CD4-positive, alpha-beta memory T cell (primary cell): ENCODE measurements at regions not wholly inside any gene's neighbourhood (a gene's known extent, or its start where the extent isn't known, plus 50 kb on each side); places are given as distances from the start of the nearest gene placed in this dataset.

Source experiments
- CTCF ChIA-PET: fragments of 350-600 bp; sonication (Branson Sonifier 250); formaldehyde crosslinking; loops from one replicate; lab custom pipeline; 2021; ENCODE audit warnings: inconsistent platforms; ENCODE audit not compliant: partially characterized antibody; lab: Charles Lee
- POLR2A ChIA-PET: fragments of 350-600 bp; sonication (Branson Sonifier 250); formaldehyde crosslinking; loops from one replicate; lab custom pipeline; 2021; ENCODE audit not compliant: partially characterized antibody; lab: Charles Lee
- DNase-seq, 5 donors: peaks; one replicate each; pipeline versions ENCODE4 v3.0.0 to v3.0.0-alpha.2; 2020 to 2022; ENCODE audit warnings: mixed read lengths in 1 of 5
- H3K27ac ChIP-seq: one replicate; pipeline ENCODE4 v1.7.0; 2013; ENCODE audit warnings: low read depth, low read length
- H3K27me3 ChIP-seq: 2 replicates; pipeline ENCODE4 v1.7.0; 2013; ENCODE audit warnings: mild to moderate bottlenecking, low read length, moderate library complexity; ENCODE audit not compliant: insufficient read depth
- H3K36me3 ChIP-seq: 2 replicates; pipeline ENCODE4 v1.7.0; 2013; ENCODE audit warnings: mild to moderate bottlenecking, low read length, moderate library complexity; ENCODE audit not compliant: insufficient read depth
- H3K4me1 ChIP-seq: 2 replicates; pipeline ENCODE4 v1.7.0; 2013; ENCODE audit warnings: mild to moderate bottlenecking, low read length, moderate library complexity; ENCODE audit not compliant: insufficient read depth
- H3K4me3 ChIP-seq, 2 donors: one replicate each; pipeline ENCODE4 v1.7.0; 2013; ENCODE audit warnings: low read length in 2 of 2, mild to moderate bottlenecking in 1 of 2
- H3K9me3 ChIP-seq, 2 donors: one replicate each; pipeline ENCODE4 v1.7.0; 2013; ENCODE audit warnings: low read length in 2 of 2, control low read depth in 1 of 2; ENCODE audit not compliant: control insufficient read depth in 1 of 2
- H3K27ac Mint-ChIP-seq, 7 donors: one replicate each; pipeline ENCODE4 v1.8.0; 2020 to 2021; ENCODE audit warnings: mixed read lengths in 7 of 7, mild to moderate bottlenecking in 6 of 7, inconsistent platforms in 3 of 7, moderate library complexity in 3 of 7
- H3K27me3 Mint-ChIP-seq, 2 donors: one replicate each; pipeline ENCODE4 v1.8.0; 2020 to 2021; ENCODE audit warnings: mixed read lengths in 2 of 2
- H3K36me3 Mint-ChIP-seq, 2 donors: one replicate each; pipeline ENCODE4 v1.8.0; 2020 to 2021; ENCODE audit warnings: mixed read lengths in 2 of 2, inconsistent platforms in 1 of 2, mild to moderate bottlenecking in 1 of 2
- H3K4me1 Mint-ChIP-seq, 4 donors: one replicate each; pipeline ENCODE4 v1.8.0; 2020 to 2021; ENCODE audit warnings: mixed read lengths in 4 of 4, mild to moderate bottlenecking in 1 of 4
- H3K4me3 Mint-ChIP-seq, 8 donors: one replicate each; pipeline ENCODE4 v1.8.0; 2020 to 2021; ENCODE audit warnings: mixed read lengths in 8 of 8, mild to moderate bottlenecking in 7 of 8, moderate library complexity in 6 of 8, inconsistent platforms in 3 of 8
- H3K9me3 Mint-ChIP-seq, 8 donors: one replicate each; pipeline ENCODE4 v1.8.0; 2020 to 2021; ENCODE audit warnings: mixed read lengths in 8 of 8, mild to moderate bottlenecking in 5 of 8, inconsistent platforms in 3 of 8, moderate library complexity in 1 of 8
- intact Hi-C: fragments of 100-400 bp; cut with micrococcal nuclease; formaldehyde crosslinking; loops from one replicate; pipeline ENCODE4 v1.15.1; 2023

DNA sequence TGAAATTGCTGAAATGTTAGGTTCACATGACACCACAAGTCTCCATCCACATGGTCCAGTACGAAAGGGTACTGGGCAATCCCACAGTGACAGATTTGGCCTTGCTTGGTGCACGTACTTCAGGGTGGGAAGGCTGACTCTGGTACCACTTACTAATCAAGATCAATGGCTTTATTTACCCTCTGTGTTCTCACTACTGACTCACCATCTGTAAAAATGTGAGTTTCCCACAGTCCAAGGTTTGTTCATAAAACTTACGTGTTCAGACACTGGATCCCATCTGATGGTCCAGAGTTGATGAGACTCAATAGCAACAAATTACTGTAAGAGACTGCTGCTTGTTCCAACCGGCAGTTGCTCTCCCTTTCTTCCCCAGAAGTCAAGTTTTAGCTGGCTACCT is 231.7 kb downstream of the LMX1A start:
- H3K9me3 ChIP-seq: no peaks in the 10 kb centered on the region
- no peak overlapping the region for H3K4me3 Mint-ChIP-seq
- peaks cover 0 to 2% (median 0%) of the 10 kb centered on the region in 8 donors for H3K9me3 Mint-ChIP-seq
- H3K27me3 ChIP-seq: no peaks in the 10 kb centered on the region
- H3K4me1 ChIP-seq: no peaks in the 10 kb centered on the region
- DNase-seq: no peak
- no peaks in the 10 kb centered on the region for H3K4me1 Mint-ChIP-seq
- no peak overlapping the region for H3K4me3 ChIP-seq
- no peaks in the 10 kb centered on the region for H3K36me3 Mint-ChIP-seq
- POLR2A ChIA-PET: no interaction called here
- peaks cover 0 to 2% of the 10 kb centered on the region in 2 donors for H3K27me3 Mint-ChIP-seq
- no peak overlapping the region for H3K27ac Mint-ChIP-seq
- intact Hi-C loops: no loop called here
- CTCF ChIA-PET: no interaction called here
- H3K36me3 ChIP-seq: no peaks in the 10 kb centered on the region
- no peak overlapping the region for H3K27ac ChIP-seq

DNA sequence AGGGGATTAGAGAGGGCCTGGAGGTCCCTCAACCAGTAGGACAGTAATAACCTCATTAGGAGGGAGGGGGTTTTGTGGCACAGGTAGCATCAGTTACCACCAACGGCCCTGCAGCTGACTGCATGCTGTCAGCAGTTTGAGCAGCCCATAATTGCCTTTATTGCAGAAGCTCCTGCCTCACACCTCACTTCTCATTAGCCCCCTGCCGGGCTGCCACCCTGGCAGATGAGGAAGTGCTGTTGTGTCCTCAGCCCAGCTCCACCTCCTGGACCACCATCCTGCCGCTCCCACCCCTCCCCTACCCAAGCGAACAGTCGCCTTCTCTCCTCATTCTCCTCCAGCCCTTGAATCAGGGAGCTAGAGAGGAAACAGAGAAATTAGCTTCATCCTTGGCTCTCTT is 237.4 kb downstream of the LMX1A start:
- CTCF ChIA-PET: no interaction called here
- H3K27ac ChIP-seq: no peak overlapping the region

DNA sequence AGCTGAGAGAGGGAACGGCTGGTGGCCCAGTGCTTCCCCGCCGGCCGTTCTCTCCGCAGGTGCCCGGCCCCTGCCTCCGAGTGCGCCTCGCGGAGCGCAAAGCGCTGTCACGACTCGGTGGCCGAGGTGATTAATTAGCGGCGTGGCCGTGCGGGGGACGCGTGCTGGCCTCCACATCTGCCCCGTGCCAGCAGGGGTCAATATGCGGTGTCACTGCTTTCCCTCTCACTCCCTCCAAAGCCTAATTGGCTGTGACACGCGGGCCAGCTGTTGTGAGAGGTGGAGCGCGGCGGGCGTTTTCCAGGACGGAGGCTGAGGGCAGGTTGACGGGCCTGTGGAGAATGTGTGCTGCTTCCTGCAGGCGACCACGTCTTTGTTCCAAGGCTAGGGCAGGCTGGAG is 239.0 kb downstream of the LMX1A start:
- Histone ChIP-seq H3K9me3 (no peaks in the 10 kb centered on the region), H3K27ac (no peak overlapping the region), H3K36me3 (no peaks in the 10 kb centered on the region), H3K27me3 (peaks cover 3% of the 10 kb centered on the region), H3K4me3 (no peak overlapping the region), H3K4me1 (no peaks in the 10 kb centered on the region)
- ChIA-PET CTCF (no interaction called here), POLR2A (no interaction called here)
- Mint-ChIP-seq H3K4me1 (peaks cover 0 to 1% (median 0%) of the 10 kb centered on the region in 4 donors), H3K4me3 (no peak overlapping the region), H3K27ac (no peak overlapping the region), H3K27me3 (peaks cover 12 to 25% of the 10 kb centered on the region in 2 donors), H3K9me3 (peaks cover 0 to 5% (median 0%) of the 10 kb centered on the region in 8 donors), H3K36me3 (no peaks in the 10 kb centered on the region)
- DNase-seq: no peak
- intact Hi-C loops: no loop called here

More for the DNA sequence above, 237.4 kb downstream of the LMX1A start:
- no peaks in the 10 kb centered on the region for H3K36me3 ChIP-seq
- H3K27me3 ChIP-seq: peaks cover under 1% of the 10 kb centered on the region
- no peak overlapping the region for H3K4me3 Mint-ChIP-seq
- H3K9me3 ChIP-seq: no peaks in the 10 kb centered on the region
- H3K36me3 Mint-ChIP-seq: no peaks in the 10 kb centered on the region
- intact Hi-C loops: no loop called here
- POLR2A ChIA-PET: no interaction called here
- no peaks in the 10 kb centered on the region for H3K4me1 ChIP-seq
- H3K27me3 Mint-ChIP-seq: peaks cover 14 to 25% of the 10 kb centered on the region in 2 donors
- peaks cover 0 to 6% (median 0%) of the 10 kb centered on the region in 8 donors for H3K9me3 Mint-ChIP-seq
- H3K4me1 Mint-ChIP-seq: peaks cover 0 to 1% (median 0%) of the 10 kb centered on the region in 4 donors
- H3K27ac Mint-ChIP-seq: no peak overlapping the region
- DNase-seq: no peak
- H3K4me3 ChIP-seq: no peak overlapping the region

- Mint-ChIP-seq H3K4me3 (no peak overlapping the region), H3K36me3 (no peaks in the 10 kb centered on the region), H3K4me1 (peaks cover 0 to 1% (median 0%) of the 10 kb centered on the region in 4 donors), H3K27ac (no peak overlapping the region), H3K9me3 (peaks cover 0 to 5% (median 0%) of the 10 kb centered on the region in 8 donors), H3K27me3 (peaks cover 15 to 25% of the 10 kb centered on the region in 2 donors)
- H3K4me3 ChIP-seq: no peak overlapping the region
- ChIA-PET POLR2A (no interaction called here), CTCF (no interaction called here)
- H3K27me3 ChIP-seq: peaks cover 3% of the 10 kb centered on the region
- intact Hi-C loops: no loop called here
- H3K36me3 ChIP-seq: no peaks in the 10 kb centered on the region
- H3K27ac ChIP-seq: no peak overlapping the region
- no peaks in the 10 kb centered on the region for H3K9me3 ChIP-seq
- no peak for DNase-seq
- no peaks in the 10 kb centered on the region for H3K4me1 ChIP-seq
These were observed 239.8 kb downstream of the LMX1A start for GRCh38 chr1:165116732-165117131.

GRCh38 chr1:165116171-165116570 is 240.3 kb downstream of the LMX1A start:
- Histone ChIP-seq H3K4me3 (no peak overlapping the region), H3K27me3 (peaks cover 3% of the 10 kb centered on the region), H3K4me1 (no peaks in the 10 kb centered on the region), H3K36me3 (no peaks in the 10 kb centered on the region), H3K27ac (no peak overlapping the region), H3K9me3 (no peaks in the 10 kb centered on the region)
- ChIA-PET CTCF (no interaction called here), POLR2A (no interaction called here)
- peaks cover 15 to 25% of the 10 kb centered on the region in 2 donors for H3K27me3 Mint-ChIP-seq
- intact Hi-C loops: no loop called here
- no peak overlapping the region for H3K4me3 Mint-ChIP-seq
- H3K27ac Mint-ChIP-seq: no peak overlapping the region
- H3K36me3 Mint-ChIP-seq: no peaks in the 10 kb centered on the region
- H3K4me1 Mint-ChIP-seq: peaks cover 0 to 1% (median 0%) of the 10 kb centered on the region in 4 donors
- peaks cover 0 to 5% (median 0%) of the 10 kb centered on the region in 8 donors for H3K9me3 Mint-ChIP-seq
- DNase-seq: no peak

DNA sequence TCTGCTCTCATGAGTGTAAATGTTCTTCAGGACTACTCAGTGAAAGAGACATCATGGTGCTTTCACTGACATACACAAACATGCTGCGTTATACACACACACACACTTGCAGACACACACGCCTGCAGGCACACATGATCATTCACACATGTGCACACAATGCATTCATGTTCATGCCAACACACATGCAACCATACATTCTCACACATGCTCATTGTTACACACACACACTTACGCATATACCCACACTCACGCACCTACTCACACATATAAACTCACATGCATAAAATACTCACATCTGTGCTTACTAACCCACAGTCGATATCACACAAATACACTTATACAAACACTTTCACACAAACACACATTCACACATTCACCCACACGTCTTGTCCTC is 241.6 kb downstream of the LMX1A start:
- no peak for DNase-seq
- H3K27me3 ChIP-seq: peaks cover 3% of the 10 kb centered on the region
- intact Hi-C loops: no loop called here
- H3K27ac ChIP-seq: no peak overlapping the region
- H3K36me3 ChIP-seq: no peaks in the 10 kb centered on the region
- CTCF ChIA-PET: interaction anchor here (1.4 kb wide), 1 partner anchor 12 kb away, joined by 4 read pairs; no protein-coding TSS in a partner anchor
- no peak overlapping the region for H3K4me3 ChIP-seq
- H3K4me3 Mint-ChIP-seq: no peak overlapping the region
- no peak overlapping the region for H3K27ac Mint-ChIP-seq
- H3K27me3 Mint-ChIP-seq: peaks cover 15 to 25% of the 10 kb centered on the region in 2 donors
- no peaks in the 10 kb centered on the region for H3K36me3 Mint-ChIP-seq
- no peaks in the 10 kb centered on the region for H3K4me1 ChIP-seq
- H3K9me3 ChIP-seq: no peaks in the 10 kb centered on the region
- peaks cover 0 to 5% (median 0%) of the 10 kb centered on the region in 8 donors for H3K9me3 Mint-ChIP-seq
- peaks cover 0 to 1% (median 0%) of the 10 kb centered on the region in 4 donors for H3K4me1 Mint-ChIP-seq
- POLR2A ChIA-PET: no interaction called here

DNA sequence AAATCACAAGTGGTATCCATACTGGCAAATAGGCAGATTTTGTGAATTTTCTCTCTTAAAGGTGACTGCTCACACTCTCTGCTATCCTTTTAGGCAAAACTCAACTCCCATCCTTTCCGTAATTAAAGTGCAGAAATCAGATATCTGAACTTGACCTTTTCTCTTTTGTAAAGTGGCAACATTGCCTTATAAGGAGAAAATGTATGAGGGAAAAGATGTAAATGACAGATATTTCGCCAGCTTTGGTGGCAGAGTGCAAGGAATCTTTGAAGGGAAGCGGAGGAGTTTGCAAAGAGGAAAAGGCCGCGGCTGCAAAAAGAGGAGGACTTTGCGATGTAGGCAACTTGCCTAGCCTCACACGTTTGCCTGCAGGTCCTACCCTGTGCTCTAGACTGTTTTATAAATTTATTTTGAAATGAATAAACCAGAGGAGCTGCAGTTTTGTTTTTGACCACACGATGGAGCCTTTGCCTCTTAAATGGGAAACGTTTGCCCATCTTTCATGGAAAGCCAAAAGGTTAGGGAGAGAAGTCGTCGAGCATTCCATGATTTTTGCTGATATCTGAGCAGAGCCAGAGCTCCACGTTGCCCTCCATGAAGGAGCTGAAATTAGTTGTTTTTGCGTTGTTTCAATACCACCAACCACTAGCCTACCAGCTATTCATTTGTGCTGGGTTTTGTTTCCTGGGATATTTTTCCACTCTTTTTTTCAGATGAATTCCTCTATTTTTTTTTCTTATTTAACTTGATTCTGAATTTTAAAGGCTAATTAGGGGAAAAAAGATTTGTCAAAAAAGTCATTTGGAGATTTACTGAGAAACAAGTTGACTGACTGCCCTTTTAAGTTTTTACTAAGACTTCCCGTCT is 242.3 kb downstream of the LMX1A start:
- no peak for DNase-seq
- peaks cover 3% of the 10 kb centered on the region for H3K27me3 ChIP-seq
- Mint-ChIP-seq H3K9me3 (peaks cover 0 to 5% (median 0%) of the 10 kb centered on the region in 8 donors), H3K27me3 (peaks cover 15 to 25% of the 10 kb centered on the region in 2 donors), H3K36me3 (no peaks in the 10 kb centered on the region), H3K27ac (no peak overlapping the region), H3K4me3 (no peak overlapping the region), H3K4me1 (peaks cover 0 to 1% (median 0%) of the 10 kb centered on the region in 4 donors)
- no peak overlapping the region for H3K27ac ChIP-seq
- ChIA-PET CTCF (interaction anchor here (1.4 kb wide), 1 partner anchor 12 kb away, joined by 4 read pairs; no protein-coding TSS in a partner anchor), POLR2A (no interaction called here)
- intact Hi-C loops: no loop called here
- H3K4me3 ChIP-seq: no peak overlapping the region
- no peaks in the 10 kb centered on the region for H3K36me3 ChIP-seq
- H3K9me3 ChIP-seq: no peaks in the 10 kb centered on the region
- no peaks in the 10 kb centered on the region for H3K4me1 ChIP-seq
